ENCODE measurements at regions not wholly inside any gene's neighbourhood (a gene's known extent, or its start where the extent isn't known, plus 50 kb on each side); places are given as distances from the start of the nearest gene placed in this dataset.

DNA sequence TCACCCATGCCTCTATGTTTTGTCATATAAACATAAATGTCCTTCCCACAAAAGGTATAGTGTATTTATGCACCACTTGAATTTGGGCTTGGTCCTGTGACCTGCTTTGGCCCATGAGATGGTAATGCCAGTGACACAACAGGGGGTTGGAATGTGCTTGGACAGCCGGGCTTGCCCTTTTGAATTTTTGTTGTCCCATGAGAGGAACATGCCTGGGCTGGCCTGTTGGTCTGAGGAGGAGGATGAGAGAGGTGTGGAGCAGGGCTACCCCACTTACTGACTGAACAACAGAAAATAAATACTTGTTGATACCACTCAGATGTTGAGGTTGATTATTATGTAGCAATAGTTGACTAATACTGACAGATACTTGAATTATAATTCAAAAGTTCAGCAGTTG lies 63.2 kb upstream of the TCF4 start (continued):
- TF ChIP-seq, protein P1, sequence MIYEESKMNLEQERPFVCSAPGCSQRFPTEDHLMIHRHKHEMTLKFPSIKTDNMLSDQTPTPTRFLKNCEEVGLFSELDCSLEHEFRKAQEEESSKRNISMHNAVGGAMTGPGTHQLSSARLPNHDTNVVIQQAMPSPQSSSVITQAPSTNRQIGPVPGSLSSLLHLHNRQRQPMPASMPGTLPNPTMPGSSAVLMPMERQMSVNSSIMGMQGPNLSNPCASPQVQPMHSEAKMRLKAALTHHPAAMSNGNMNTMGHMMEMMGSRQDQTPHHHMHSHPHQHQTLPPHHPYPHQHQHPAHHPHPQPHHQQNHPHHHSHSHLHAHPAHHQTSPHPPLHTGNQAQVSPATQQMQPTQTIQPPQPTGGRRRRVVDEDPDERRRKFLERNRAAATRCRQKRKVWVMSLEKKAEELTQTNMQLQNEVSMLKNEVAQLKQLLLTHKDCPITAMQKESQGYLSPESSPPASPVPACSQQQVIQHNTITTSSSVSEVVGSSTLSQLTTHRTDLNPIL (CRISPR knock-in tag; IDR thresholded peaks at IDR 0.05; ENCODE audit: low read depth) = no peak
- TF ChIP-seq, protein P2, sequence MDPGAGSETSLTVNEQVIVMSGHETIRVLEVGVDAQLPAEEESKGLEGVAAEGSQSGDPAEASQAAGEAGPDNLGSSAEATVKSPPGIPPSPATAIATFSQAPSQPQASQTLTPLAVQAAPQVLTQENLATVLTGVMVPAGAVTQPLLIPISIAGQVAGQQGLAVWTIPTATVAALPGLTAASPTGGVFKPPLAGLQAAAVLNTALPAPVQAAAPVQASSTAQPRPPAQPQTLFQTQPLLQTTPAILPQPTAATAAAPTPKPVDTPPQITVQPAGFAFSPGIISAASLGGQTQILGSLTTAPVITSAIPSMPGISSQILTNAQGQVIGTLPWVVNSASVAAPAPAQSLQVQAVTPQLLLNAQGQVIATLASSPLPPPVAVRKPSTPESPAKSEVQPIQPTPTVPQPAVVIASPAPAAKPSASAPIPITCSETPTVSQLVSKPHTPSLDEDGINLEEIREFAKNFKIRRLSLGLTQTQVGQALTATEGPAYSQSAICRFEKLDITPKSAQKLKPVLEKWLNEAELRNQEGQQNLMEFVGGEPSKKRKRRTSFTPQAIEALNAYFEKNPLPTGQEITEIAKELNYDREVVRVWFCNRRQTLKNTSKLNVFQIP (CRISPR knock-in tag; IDR thresholded peaks at IDR 0.05; ENCODE audit: borderline replicate concordance, low read depth) = no peak
- TF ChIP-seq RARB (CRISPR knock-in tag; IDR thresholded peaks at IDR 0.05) = no peak
- no peak for TF ChIP-seq BACH2 (CRISPR knock-in tag; IDR thresholded peaks at IDR 0.05; ENCODE audit: borderline replicate concordance)

DNA sequence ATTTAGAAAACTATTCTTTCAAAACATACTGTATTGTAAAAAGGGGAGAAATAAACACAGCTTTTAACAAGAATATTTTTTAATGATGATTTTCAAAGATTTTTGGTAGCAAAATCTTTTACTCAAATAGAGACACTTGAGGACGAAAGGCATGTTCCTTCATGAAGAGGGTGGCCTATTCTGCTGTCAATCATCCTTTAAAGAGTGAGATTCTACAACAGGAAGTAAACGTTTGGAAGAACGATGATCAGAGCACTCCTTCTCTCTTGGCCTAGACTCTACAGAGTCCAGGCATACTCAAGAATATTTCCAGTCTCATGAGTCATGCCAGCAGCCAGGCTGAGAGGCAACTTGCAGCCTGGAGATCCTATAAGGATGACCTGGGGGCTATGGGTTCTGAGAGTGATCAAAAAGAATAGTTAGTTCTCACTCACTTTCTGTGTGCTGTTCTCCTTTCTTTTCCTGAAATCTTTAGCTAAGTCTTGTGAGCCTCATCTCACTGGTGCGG lies 62.4 kb upstream of the TCF4 start:
- no peak for ATAC-seq
- TF ChIP-seq ZFP30 (CRISPR knock-in tag; IDR thresholded peaks at IDR 0.05) = no peak
- TF ChIP-seq TCF4 (CRISPR knock-in tag; IDR thresholded peaks at IDR 0.05; ENCODE audit: borderline replicate concordance) = no peak
- no peak for TF ChIP-seq GLIS3 (CRISPR knock-in tag; IDR thresholded peaks at IDR 0.05)
- no peak for TF ChIP-seq ESRRG (CRISPR knock-in tag; IDR thresholded peaks at IDR 0.05)
- TF ChIP-seq, protein P3, sequence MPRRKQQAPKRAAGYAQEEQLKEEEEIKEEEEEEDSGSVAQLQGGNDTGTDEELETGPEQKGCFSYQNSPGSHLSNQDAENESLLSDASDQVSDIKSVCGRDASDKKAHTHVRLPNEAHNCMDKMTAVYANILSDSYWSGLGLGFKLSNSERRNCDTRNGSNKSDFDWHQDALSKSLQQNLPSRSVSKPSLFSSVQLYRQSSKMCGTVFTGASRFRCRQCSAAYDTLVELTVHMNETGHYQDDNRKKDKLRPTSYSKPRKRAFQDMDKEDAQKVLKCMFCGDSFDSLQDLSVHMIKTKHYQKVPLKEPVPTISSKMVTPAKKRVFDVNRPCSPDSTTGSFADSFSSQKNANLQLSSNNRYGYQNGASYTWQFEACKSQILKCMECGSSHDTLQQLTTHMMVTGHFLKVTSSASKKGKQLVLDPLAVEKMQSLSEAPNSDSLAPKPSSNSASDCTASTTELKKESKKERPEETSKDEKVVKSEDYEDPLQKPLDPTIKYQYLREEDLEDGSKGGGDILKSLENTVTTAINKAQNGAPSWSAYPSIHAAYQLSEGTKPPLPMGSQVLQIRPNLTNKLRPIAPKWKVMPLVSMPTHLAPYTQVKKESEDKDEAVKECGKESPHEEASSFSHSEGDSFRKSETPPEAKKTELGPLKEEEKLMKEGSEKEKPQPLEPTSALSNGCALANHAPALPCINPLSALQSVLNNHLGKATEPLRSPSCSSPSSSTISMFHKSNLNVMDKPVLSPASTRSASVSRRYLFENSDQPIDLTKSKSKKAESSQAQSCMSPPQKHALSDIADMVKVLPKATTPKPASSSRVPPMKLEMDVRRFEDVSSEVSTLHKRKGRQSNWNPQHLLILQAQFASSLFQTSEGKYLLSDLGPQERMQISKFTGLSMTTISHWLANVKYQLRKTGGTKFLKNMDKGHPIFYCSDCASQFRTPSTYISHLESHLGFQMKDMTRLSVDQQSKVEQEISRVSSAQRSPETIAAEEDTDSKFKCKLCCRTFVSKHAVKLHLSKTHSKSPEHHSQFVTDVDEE (CRISPR knock-in tag; IDR thresholded peaks at IDR 0.05) = no peak
- TF ChIP-seq, protein P4, sequence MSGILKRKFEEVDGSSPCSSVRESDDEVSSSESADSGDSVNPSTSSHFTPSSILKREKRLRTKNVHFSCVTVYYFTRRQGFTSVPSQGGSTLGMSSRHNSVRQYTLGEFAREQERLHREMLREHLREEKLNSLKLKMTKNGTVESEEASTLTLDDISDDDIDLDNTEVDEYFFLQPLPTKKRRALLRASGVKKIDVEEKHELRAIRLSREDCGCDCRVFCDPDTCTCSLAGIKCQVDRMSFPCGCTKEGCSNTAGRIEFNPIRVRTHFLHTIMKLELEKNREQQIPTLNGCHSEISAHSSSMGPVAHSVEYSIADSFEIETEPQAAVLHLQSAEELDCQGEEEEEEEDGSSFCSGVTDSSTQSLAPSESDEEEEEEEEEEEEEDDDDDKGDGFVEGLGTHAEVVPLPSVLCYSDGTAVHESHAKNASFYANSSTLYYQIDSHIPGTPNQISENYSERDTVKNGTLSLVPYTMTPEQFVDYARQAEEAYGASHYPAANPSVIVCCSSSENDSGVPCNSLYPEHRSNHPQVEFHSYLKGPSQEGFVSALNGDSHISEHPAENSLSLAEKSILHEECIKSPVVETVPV (CRISPR knock-in tag; IDR thresholded peaks at IDR 0.05) = no peak
- TF ChIP-seq, protein P1 (CRISPR knock-in tag; IDR thresholded peaks at IDR 0.05; ENCODE audit: low read depth) = no peak
- TF ChIP-seq RARB (CRISPR knock-in tag; IDR thresholded peaks at IDR 0.05) = no peak

DNA sequence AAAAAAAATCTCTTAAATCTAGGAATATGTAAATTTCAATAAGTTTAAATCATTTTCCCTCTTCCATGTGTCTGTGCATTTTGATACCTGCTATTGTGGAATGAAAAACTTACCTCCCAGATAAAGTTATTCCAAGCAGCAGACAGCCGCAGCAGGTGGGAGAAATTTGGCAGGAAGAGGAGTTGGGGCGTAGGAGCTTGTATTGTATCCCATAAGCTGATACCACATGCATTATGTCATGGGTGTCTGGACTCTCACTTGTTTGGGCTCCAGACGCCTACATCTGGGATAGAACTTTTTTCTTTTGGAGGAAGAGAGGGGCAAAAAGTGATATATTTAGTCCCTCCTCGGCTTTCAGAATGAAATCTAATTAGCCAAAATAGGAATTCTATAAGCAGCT lies 59.3 kb upstream of the TCF4 start:
- no peak for TF ChIP-seq SNAI2 (CRISPR knock-in tag; IDR thresholded peaks at IDR 0.05)
- TF ChIP-seq ZNF70 (CRISPR knock-in tag; IDR thresholded peaks at IDR 0.05) = no peak
- TF ChIP-seq, protein P4 (CRISPR knock-in tag; IDR thresholded peaks at IDR 0.05) = no peak
- TF ChIP-seq OSR1 (CRISPR knock-in tag; IDR thresholded peaks at IDR 0.05) = no peak
- no peak for TF ChIP-seq TCF4 (CRISPR knock-in tag; IDR thresholded peaks at IDR 0.05; ENCODE audit: borderline replicate concordance)
- TF ChIP-seq ZNF8 (CRISPR knock-in tag; IDR thresholded peaks at IDR 0.05) = no peak
- TF ChIP-seq TOX (CRISPR knock-in tag; IDR thresholded peaks at IDR 0.05; ENCODE audit: borderline replicate concordance) = no peak
- no peak for TF ChIP-seq ZNF565 (CRISPR knock-in tag; conservative IDR thresholded peaks at IDR 0.05; ENCODE audit: low read depth)
- ATAC-seq = no peak

DNA sequence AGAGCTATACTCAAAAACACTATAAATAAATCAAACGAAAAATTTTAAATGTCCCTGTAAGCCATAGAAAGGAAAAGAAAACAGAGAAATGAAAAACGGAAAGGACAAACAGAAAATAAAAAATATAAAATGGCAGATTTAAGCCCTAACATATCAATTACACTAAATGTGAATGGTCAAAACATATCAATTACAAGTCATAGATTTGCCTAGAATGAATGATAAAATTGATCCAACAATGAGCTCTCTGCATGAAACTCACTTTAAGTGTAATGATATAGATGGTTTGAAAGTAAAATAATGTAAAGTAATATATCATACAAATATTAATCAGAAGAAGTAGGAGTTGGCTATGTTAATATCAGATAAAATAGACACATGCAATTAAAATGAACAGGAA lies 54.2 kb upstream of the TCF4 start:
- no peak for ATAC-seq
- TF ChIP-seq PPARA (CRISPR knock-in tag; IDR thresholded peaks at IDR 0.05; ENCODE audit: borderline replicate concordance) (no peak), ZFP30 (CRISPR knock-in tag; IDR thresholded peaks at IDR 0.05) (no peak), ISL1 (CRISPR knock-in tag; IDR thresholded peaks at IDR 0.05) (no peak), CSDC2 (CRISPR knock-in tag; IDR thresholded peaks at IDR 0.05) (no peak), SNAI2 (CRISPR knock-in tag; IDR thresholded peaks at IDR 0.05) (no peak), ZNF8 (CRISPR knock-in tag; IDR thresholded peaks at IDR 0.05) (no peak), ZC3H10 (CRISPR knock-in tag; IDR thresholded peaks at IDR 0.05) (no peak), OSR1 (CRISPR knock-in tag; IDR thresholded peaks at IDR 0.05) (no peak), ZNF70 (CRISPR knock-in tag; IDR thresholded peaks at IDR 0.05) (no peak), RARB (CRISPR knock-in tag; IDR thresholded peaks at IDR 0.05) (no peak), ARNTL (CRISPR knock-in tag; IDR thresholded peaks at IDR 0.05; ENCODE audit: borderline replicate concordance, low read depth) (no peak), ESRRG (CRISPR knock-in tag; IDR thresholded peaks at IDR 0.05) (no peak), TCF4 (CRISPR knock-in tag; IDR thresholded peaks at IDR 0.05; ENCODE audit: borderline replicate concordance) (no peak)
- TF ChIP-seq, protein P2 (CRISPR knock-in tag; IDR thresholded peaks at IDR 0.05; ENCODE audit: borderline replicate concordance, low read depth) = no peak
- TF ChIP-seq, protein P4 (CRISPR knock-in tag; IDR thresholded peaks at IDR 0.05) = no peak

Measured in SK-N-SH treated with all-trans-retinoic acid at 6 μM for 48 hours (cell line).